Ovary (tissue), 7 donors: ENCODE measurements at regions not wholly inside any gene's neighbourhood (a gene's known extent, or its start where the extent isn't known, plus 50 kb on each side); places are given as distances from the start of the nearest gene placed in this dataset.

ENCODE experiments used
- DNase-seq, 5 donors: peaks; one replicate each; pipeline ENCODE4 v3.0.0-alpha.2; 2019 to 2020
- H3K27ac ChIP-seq, 2 donors: fragments of 200-600 bp; one replicate each; pipeline versions ENCODE4 v1.5.1 to v1.8.0; 2019 to 2022
- H3K27me3 ChIP-seq: fragments of 200-600 bp; one replicate; pipeline ENCODE4 v1.8.0; 2022
- H3K36me3 ChIP-seq: fragments of 200-600 bp; sonication (generic); one replicate; pipeline ENCODE4 v1.5.1; 2019
- H3K4me1 ChIP-seq: one replicate; pipeline ENCODE4 v1.8.1; 2013; ENCODE audit warnings: mild to moderate bottlenecking, moderate library complexity; ENCODE audit not compliant: insufficient read depth
- H3K4me3 ChIP-seq: fragments of 200-600 bp; sonication (generic); one replicate; pipeline ENCODE4 v1.5.1; 2017
- H3K9me3 ChIP-seq, 2 donors: fragments of 200-600 bp in 1 of 2; sonication (generic) in 1 of 2; one replicate each; pipeline versions ENCODE4 v1.5.1 to v1.8.1; 2013 to 2019; ENCODE audit warnings: mild to moderate bottlenecking in 1 of 2, moderate library complexity in 1 of 2
- CTCF ChIP-seq, 3 donors: fragments of 450-650 bp in 2 of 3; fragments of 200-600 bp in 1 of 3; IDR thresholded peaks; one replicate each; pipeline versions ENCODE4 v1.5.1 to v1.8.0; 2016 to 2022; ENCODE audit warnings: antibody characterized with exemption in 3 of 3, mild to moderate bottlenecking in 1 of 3
- EP300 ChIP-seq: sonication (generic); formaldehyde crosslinking; IDR thresholded peaks from one replicate; pipeline ENCODE4 v1.6.1; 2017; ENCODE audit warnings: antibody characterized with exemption
- POLR2A ChIP-seq: fragments of 450-650 bp; IDR thresholded peaks from one replicate; pipeline ENCODE4 v1.6.1; 2017; ENCODE audit warnings: antibody characterized with exemption, mild to moderate bottlenecking, moderate library complexity
- WGBS, 3 donors: extraction: QIAGEN DNeasy Blood & Tissue Kit in 1 of 3; methylation state at CpG; one replicate each; pipeline versions ENCODE4 v1.1.5 to v1.1.7; 2013 to 2017; 5-methylcytosine and 5-hydroxymethylcytosine counted together
- intact Hi-C, 4 donors: fragments of 100-400 bp; cut with DNase I; formaldehyde crosslinking; loops; one replicate each; pipeline versions ENCODE4 v1.11.0 to v1.15.1; 2022 to 2023
- donor health status: DM: no; HTN: no; CAD: no; lungs with moderate emphysema.
- donor health status: DM: no; HTN: no; CAD: no.
- donor health status: Bipolar disorder and iron deficiency.
- donor health status: DM: no; HTN: no; CAD: no.
- donor health status: DM: yes; HTN: yes; CAD: no.

- DNase-seq = no peak
- no peaks in the 10 kb centered on the region for H3K36me3 ChIP-seq
- intact Hi-C loops = no loop called here
- no peak overlapping the region for H3K27ac ChIP-seq
- H3K9me3 ChIP-seq = no peaks in the 10 kb centered on the region
- TF ChIP-seq EP300 = no peak
- TF ChIP-seq CTCF (IDR thresholded peaks at IDR 0.05) = no peak
- TF ChIP-seq POLR2A = no peak
- no peaks in the 10 kb centered on the region for H3K4me1 ChIP-seq
- no peak overlapping the region for H3K4me3 ChIP-seq
- no peaks in the 10 kb centered on the region for H3K27me3 ChIP-seq
- WGBS, 3 donors = 82 to 88% (median 88%) methylated on average over 7 of the region's 7 CpGs
These were observed 488.8 kb upstream of the DPPA4 start for GRCh38 chr3:109825971-109826810.

- H3K4me3 ChIP-seq = no peak overlapping the region
- H3K4me1 ChIP-seq = no peaks in the 10 kb centered on the region
- H3K27me3 ChIP-seq = no peaks in the 10 kb centered on the region
- H3K27ac ChIP-seq = no peak overlapping the region
- DNase-seq = no peak
- H3K36me3 ChIP-seq = no peaks in the 10 kb centered on the region
- H3K9me3 ChIP-seq = no peaks in the 10 kb centered on the region
- no peak for TF ChIP-seq EP300
- no peak for TF ChIP-seq POLR2A
- no peak for TF ChIP-seq CTCF (IDR thresholded peaks at IDR 0.05)
- intact Hi-C loops = loop anchor here in 1 of 4 donors (10.0 kb wide), 1 partner anchor 1203 kb away; no protein-coding TSS in a partner anchor
- WGBS, 3 donors = 66 to 70% (median 70%) methylated on average over 9 of the region's 9 CpGs
These were observed 494.1 kb upstream of the DPPA4 start for GRCh38 chr3:109831403-109831802.

- Histone ChIP-seq H3K27ac (no peak overlapping the region), H3K9me3 (no peaks in the 10 kb centered on the region), H3K27me3 (no peaks in the 10 kb centered on the region), H3K4me3 (no peak overlapping the region), H3K4me1 (no peaks in the 10 kb centered on the region), H3K36me3 (no peaks in the 10 kb centered on the region)
- TF ChIP-seq CTCF (IDR thresholded peaks at IDR 0.05) = no peak
- TF ChIP-seq EP300 = no peak
- DNase-seq = no peak
- WGBS, 3 donors = 87 to 92% (median 92%) methylated on average over 1 of the region's 1 CpG
- intact Hi-C loops = loop anchor here in 1 of 4 donors (10.0 kb wide), 1 partner anchor 1199 kb away; no protein-coding TSS in a partner anchor
These were observed 498.6 kb upstream of the DPPA4 start for GRCh38 chr3:109835958-109836357.

- no peak for TF ChIP-seq POLR2A
- no peak for TF ChIP-seq EP300
- TF ChIP-seq CTCF (IDR thresholded peaks at IDR 0.05) = no peak
- Histone ChIP-seq H3K9me3 (no peaks in the 10 kb centered on the region), H3K27ac (no peak overlapping the region), H3K36me3 (no peaks in the 10 kb centered on the region), H3K27me3 (no peaks in the 10 kb centered on the region), H3K4me1 (no peaks in the 10 kb centered on the region), H3K4me3 (no peak overlapping the region)
- intact Hi-C loops = no loop called here
- no peak for DNase-seq
- 94 to 97% (median 96%) methylated on average over 1 of the region's 1 CpG for WGBS, 3 donors
These were observed 514.5 kb upstream of the DPPA4 start for GRCh38 chr3:109851854-109852253.
